GM18909 (cell line): ENCODE measurements at regions not wholly inside any gene's neighbourhood (a gene's known extent, or its start where the extent isn't known, plus 50 kb on each side); places are given as distances from the start of the nearest gene placed in this dataset.
"Not testable (repeated sequence)": the region's sequence is repeated elsewhere in the genome, so short reads cannot be mapped to it uniquely, and the experiment has no call there.

Experiments used
- ATAC-seq: cut with Tn5 transposase; IDR thresholded peaks from one replicate; pipeline ENCODE4 v1.9.1; 2021; ENCODE audit warnings: mild to moderate bottlenecking; ENCODE audit not compliant: unreplicated experiment, poor library complexity

GRCh38 chr5:117779171-117779570, 1204.5 kb upstream of the SEMA6A start:
- no peak for ATAC-seq

DNA sequence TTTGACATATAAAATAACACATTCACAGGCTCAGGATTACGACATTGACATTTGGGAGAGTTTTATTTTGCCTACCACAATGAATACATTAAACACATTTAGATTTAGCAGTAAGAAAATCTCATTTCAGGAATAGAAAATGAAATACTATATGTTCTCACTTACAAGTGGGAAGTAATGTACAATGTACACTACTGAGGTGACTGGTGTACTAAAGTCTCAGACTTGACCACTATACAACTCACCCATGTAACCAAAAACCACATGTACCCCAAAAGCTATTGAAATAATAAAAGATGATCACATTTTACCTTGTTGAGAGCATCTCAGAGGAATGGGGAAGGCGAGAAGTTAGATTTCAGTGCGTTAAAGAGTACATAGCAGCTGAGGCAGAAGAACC, 1202.4 kb upstream of the SEMA6A start:
- no peak for ATAC-seq

- no peak for ATAC-seq
Observed at GRCh38 chr5:117769877-117770276, 1195.3 kb upstream of the SEMA6A start.

GRCh38 chr5:117763271-117763670, 1188.6 kb upstream of the SEMA6A start:
- no peak for ATAC-seq

DNA sequence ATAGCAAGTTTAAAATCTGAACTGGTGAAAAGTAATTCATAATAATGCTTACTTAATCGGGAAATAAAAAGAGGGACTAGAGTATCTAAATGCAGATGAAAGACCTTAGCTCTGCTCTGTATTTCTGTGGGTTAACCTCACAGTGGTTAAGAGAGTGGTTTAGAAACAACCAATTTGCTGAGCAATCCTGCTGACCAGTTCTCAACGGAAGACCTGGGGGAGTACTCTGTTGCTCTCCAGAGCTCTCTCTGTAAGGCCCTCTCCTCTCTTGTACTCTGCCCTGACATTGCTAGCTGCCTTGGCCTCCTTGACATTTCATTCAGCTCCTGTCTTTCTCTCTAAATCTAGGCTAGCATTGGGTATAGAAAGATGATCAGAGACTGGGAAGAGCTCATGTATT, 1186.6 kb upstream of the SEMA6A start:
- ATAC-seq, result no peak

GRCh38 chr5:117759849-117760499, 1185.4 kb upstream of the SEMA6A start:
- ATAC-seq, result no peak

GRCh38 chr5:117752403-117752802, 1177.8 kb upstream of the SEMA6A start:
- no peak for ATAC-seq

GRCh38 chr5:117748336-117748735, 1173.7 kb upstream of the SEMA6A start:
- no peak for ATAC-seq

DNA sequence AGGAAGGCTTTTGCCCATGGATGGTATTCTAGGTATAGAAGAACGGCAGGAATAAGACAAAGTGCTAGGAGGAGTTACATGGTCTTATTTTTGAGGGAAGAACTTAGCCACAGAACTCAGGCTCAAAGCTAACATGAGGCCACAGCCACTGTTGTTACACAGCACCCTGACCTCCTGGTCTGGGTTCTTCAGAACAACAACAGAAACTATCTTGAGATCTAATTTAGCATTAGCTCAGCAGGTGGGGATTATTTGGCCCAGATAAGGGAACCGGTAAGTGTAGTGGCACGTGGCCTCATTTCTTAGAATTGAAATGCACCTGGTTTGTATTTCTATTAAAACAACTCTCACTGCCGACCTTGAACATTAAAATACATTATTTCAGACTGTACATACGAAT, 1168.7 kb upstream of the SEMA6A start:
- no peak for ATAC-seq

DNA sequence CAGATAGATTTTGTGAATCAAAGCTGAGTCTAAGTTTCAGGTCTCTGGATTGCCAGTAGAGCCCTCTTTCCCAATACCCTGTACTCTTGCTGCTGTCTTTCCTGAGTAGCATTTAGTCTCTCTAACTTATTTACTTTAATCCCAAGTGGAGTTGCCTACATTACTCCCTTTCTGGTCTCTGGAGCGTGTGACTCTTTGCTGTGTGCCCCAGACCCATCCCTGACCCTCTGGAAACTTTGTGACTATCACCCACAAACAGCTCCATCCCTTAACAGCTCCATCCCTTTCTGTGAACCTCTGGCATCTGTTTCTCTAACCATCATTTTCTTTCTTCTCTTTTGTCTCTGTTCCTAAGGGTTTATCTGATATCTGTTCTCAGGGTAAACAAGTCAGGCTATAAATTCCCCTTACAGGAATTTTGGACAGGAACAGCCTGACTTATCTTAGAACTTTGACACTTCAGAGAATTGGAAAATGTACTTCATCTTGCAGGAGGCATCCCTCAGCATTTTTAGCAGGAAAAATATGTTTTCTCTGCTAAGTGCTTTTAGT, 1167.1 kb upstream of the SEMA6A start:
- ATAC-seq, result no peak

DNA sequence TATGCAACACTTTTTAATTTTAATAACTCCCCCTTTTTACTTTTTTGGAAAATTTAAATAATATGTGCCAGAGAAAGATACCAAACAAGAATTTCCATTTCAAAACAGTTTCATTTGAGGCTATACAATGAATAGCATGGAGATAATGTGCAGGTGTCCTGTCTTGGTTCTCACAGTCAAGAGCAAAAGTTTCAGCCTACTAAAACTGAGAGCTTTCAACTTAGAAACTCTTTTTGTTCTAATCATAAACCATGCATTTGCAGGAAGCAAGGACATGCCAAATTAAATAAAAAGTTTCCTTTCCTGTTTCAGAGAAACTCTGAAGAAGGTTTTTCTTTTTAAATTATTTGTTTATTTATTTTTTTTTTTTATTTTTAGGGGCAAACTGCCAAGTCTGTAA, 1165.6 kb upstream of the SEMA6A start:
- no peak for ATAC-seq

GRCh38 chr5:117738571-117738970, 1163.9 kb upstream of the SEMA6A start:
- ATAC-seq, result no peak

DNA sequence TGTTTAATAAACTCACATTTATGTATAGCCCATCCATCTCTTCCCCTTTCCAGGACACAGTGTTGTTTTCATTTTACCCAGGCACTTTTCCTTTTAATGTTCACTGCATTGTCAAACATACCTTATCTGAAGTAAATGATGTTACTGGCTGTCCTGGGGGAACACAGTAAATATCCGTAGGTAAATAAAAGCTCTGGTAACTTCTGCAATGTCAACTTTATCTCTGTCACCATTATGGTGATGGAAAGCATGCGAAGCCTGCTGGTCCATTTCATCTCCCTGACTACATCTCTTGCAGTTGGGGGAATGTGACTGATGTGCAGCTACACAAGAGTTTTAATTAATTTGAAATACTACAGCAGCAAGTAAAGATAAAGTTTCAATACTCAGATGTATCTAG, 1162.1 kb upstream of the SEMA6A start:
- ATAC-seq, result no peak

- no peak for ATAC-seq
Observed at GRCh38 chr5:117734056-117734455, 1159.4 kb upstream of the SEMA6A start.

- no peak for ATAC-seq
Observed at GRCh38 chr5:117733051-117733450, 1158.4 kb upstream of the SEMA6A start.

DNA sequence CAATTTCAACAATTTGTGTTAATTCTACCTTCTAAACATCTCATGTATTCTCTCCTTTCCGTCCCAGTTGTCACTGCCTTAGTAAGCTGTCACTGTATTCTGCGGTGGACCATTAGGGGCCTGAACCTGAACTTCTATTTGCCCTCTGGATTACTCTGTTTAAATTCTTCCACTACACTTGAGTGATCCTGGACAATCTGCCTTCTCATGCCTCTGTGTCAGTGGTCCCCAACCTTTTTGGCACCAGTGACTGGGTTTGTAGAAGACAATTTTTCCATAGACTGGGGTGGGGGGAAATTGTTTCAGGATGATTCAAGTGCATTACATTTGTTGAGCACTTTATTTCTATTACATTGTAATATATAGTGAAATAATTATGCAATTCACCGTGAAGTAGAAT, 1157.6 kb upstream of the SEMA6A start:
- no peak for ATAC-seq

- no peak for ATAC-seq
Observed at GRCh38 chr5:117731446-117731845, 1156.8 kb upstream of the SEMA6A start.

GRCh38 chr5:117720784-117721183, 1146.2 kb upstream of the SEMA6A start:
- ATAC-seq, result not testable (repeated sequence)

GRCh38 chr5:117719413-117719812, 1144.8 kb upstream of the SEMA6A start:
- ATAC-seq, result no peak

DNA sequence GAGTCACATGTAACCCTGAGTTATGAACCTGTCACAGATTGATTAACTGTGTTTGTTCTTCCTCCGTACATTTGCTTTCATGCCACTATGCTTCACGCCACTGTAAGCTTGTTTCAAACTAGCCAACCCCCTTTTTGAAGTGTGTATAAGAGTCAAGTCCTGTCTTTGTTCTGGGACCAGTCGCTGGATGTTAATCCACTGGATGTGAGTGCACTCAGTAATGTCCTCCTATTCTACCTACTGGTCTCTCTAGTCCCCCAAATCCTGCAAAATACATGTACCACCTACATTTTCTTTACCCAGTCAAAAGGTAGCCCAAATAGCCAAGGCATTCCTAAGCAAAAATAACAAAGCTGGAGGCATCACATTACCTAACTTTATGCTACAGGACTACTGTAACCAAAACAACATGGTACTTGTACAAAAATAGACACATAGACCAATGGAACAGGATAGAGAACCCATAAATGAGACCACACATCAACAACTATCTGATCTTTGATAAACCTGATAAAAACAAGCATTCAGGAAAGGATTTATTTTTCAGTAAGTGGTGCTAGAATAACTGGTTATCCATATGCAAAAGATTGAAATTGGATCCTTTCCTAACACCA, 1139.1 kb upstream of the SEMA6A start:
- no peak for ATAC-seq

- no peak for ATAC-seq
Observed at GRCh38 chr5:117701062-117701461, 1126.4 kb upstream of the SEMA6A start.

- no peak for ATAC-seq
Observed at GRCh38 chr5:117692606-117693005, 1118.0 kb upstream of the SEMA6A start.
